ENCODE measurements at regions not wholly inside any gene's neighbourhood (a gene's known extent, or its start where the extent isn't known, plus 50 kb on each side); places are given as distances from the start of the nearest gene placed in this dataset.
A peak's percentile ranks its signal among the peaks of the same experiment; 100 is the strongest.

GRCh38 chr2:207469943-207470729, 59.6 kb upstream of the CREB1 start:
- Histone ChIP-seq H3K27ac (ENCODE audit: low read depth in 1 of 2, low read length in 2 of 2) (no peak overlapping the region), H3K4me3 (ENCODE audit: low read length in 2 of 2) (no peak overlapping the region), H3K27me3 (ENCODE audit: control insufficient read depth in 1 of 2, insufficient read depth in 2 of 2, low read length in 1 of 2) (no peaks in the 10 kb centered on the region), H3K9me3 (ENCODE audit: control insufficient read depth, low read length) (no peaks in the 10 kb centered on the region), H3K36me3 (ENCODE audit: control insufficient read depth in 1 of 2, insufficient read depth in 2 of 2, low read length in 1 of 2) (no peaks in the 10 kb centered on the region), H3K4me1 (ENCODE audit: control insufficient read depth in 1 of 2, insufficient read depth in 2 of 2, low read length in 2 of 2) (peaks cover 0 to 2% of the 10 kb centered on the region in 2 donors)
- ATAC-seq (ENCODE audit: low FRiP score) (no peak), DNase-seq (no peak)
- WGBS, 2 donors: 96 to 98% methylated on average over 2 of the region's 2 CpGs
- intact Hi-C loops (cut with DNase I): loop anchor here (5.0 to 10.0 kb wide), 4 partner anchors 303 to 775 kb away; partner anchors contain the start of gene KLF7 (in 1 of the 2)

GRCh38 chr2:207471261-207471660, 58.5 kb upstream of the CREB1 start:
- Histone ChIP-seq H3K4me3 (ENCODE audit: low read length in 2 of 2) (no peak overlapping the region), H3K4me1 (ENCODE audit: control insufficient read depth in 1 of 2, insufficient read depth in 2 of 2, low read length in 2 of 2) (peaks cover 0 to 2% of the 10 kb centered on the region in 2 donors), H3K27me3 (ENCODE audit: control insufficient read depth in 1 of 2, insufficient read depth in 2 of 2, low read length in 1 of 2) (no peaks in the 10 kb centered on the region), H3K27ac (ENCODE audit: low read depth in 1 of 2, low read length in 2 of 2) (no peak overlapping the region), H3K36me3 (ENCODE audit: control insufficient read depth in 1 of 2, insufficient read depth in 2 of 2, low read length in 1 of 2) (no peaks in the 10 kb centered on the region), H3K9me3 (ENCODE audit: control insufficient read depth, low read length) (no peaks in the 10 kb centered on the region)
- WGBS, 2 donors: 87 to 92% methylated on average over 4 of the region's 4 CpGs
- ATAC-seq (ENCODE audit: low FRiP score) (no peak), DNase-seq (no peak)
- intact Hi-C loops (cut with DNase I): loop anchor here (5.0 to 10.0 kb wide), 4 partner anchors 304 to 776 kb away; partner anchors contain the start of gene KLF7 (in 1 of the 2)

- H3K4me1 ChIP-seq (ENCODE audit: control insufficient read depth in 1 of 2, insufficient read depth in 2 of 2, low read length in 2 of 2): peaks cover 0 to 2% of the 10 kb centered on the region in 2 donors
- H3K36me3 ChIP-seq (ENCODE audit: control insufficient read depth in 1 of 2, insufficient read depth in 2 of 2, low read length in 1 of 2): no peaks in the 10 kb centered on the region
- intact Hi-C loops (cut with DNase I): loop anchor here (1.0 to 10.0 kb wide), 6 partner anchors 305 to 778 kb away; partner anchors contain the start of gene KLF7 (in 1 of the 2)
- peak overlapping the region in 1 of 2 donors; percentile 2 for H3K4me3 ChIP-seq (ENCODE audit: low read length in 2 of 2)
- no peak overlapping the region for H3K27ac ChIP-seq (ENCODE audit: low read depth in 1 of 2, low read length in 2 of 2)
- H3K27me3 ChIP-seq (ENCODE audit: control insufficient read depth in 1 of 2, insufficient read depth in 2 of 2, low read length in 1 of 2): no peaks in the 10 kb centered on the region
- ATAC-seq (ENCODE audit: low FRiP score) (no peak), DNase-seq (no peak)
- H3K9me3 ChIP-seq (ENCODE audit: control insufficient read depth, low read length): no peaks in the 10 kb centered on the region
- 75 to 76% methylated on average over 11 of the region's 11 CpGs for WGBS, 2 donors
Measured at GRCh38 chr2:207472343-207473048, 57.3 kb upstream of the CREB1 start.

- peak overlapping the region in 1 of 2 donors; percentile 2 for H3K4me3 ChIP-seq (ENCODE audit: low read length in 2 of 2)
- H3K27me3 ChIP-seq (ENCODE audit: control insufficient read depth in 1 of 2, insufficient read depth in 2 of 2, low read length in 1 of 2): no peaks in the 10 kb centered on the region
- no peaks in the 10 kb centered on the region for H3K9me3 ChIP-seq (ENCODE audit: control insufficient read depth, low read length)
- no peak for DNase-seq
- H3K4me1 ChIP-seq (ENCODE audit: control insufficient read depth in 1 of 2, insufficient read depth in 2 of 2, low read length in 2 of 2): peaks cover 0 to 2% of the 10 kb centered on the region in 2 donors
- intact Hi-C loops (cut with DNase I): loop anchor here (2.0 to 10.0 kb wide), 5 partner anchors 306 to 778 kb away; partner anchors contain the start of gene KLF7 (in 1 of the 2)
- H3K36me3 ChIP-seq (ENCODE audit: control insufficient read depth in 1 of 2, insufficient read depth in 2 of 2, low read length in 1 of 2): no peaks in the 10 kb centered on the region
- peak; percentile 79 for ATAC-seq (ENCODE audit: low FRiP score)
- no peak overlapping the region for H3K27ac ChIP-seq (ENCODE audit: low read depth in 1 of 2, low read length in 2 of 2)
- 10 to 11% methylated on average over 9 of the region's 9 CpGs for WGBS, 2 donors
Measured at GRCh38 chr2:207473049-207473930, 56.5 kb upstream of the CREB1 start.

- H3K4me3 ChIP-seq (ENCODE audit: low read length in 2 of 2): no peak overlapping the region
- no peaks in the 10 kb centered on the region for H3K9me3 ChIP-seq (ENCODE audit: control insufficient read depth, low read length)
- H3K27me3 ChIP-seq (ENCODE audit: control insufficient read depth in 1 of 2, insufficient read depth in 2 of 2, low read length in 1 of 2): no peaks in the 10 kb centered on the region
- no peak for DNase-seq
- H3K27ac ChIP-seq (ENCODE audit: low read depth in 1 of 2, low read length in 2 of 2): no peak overlapping the region
- peaks cover 0 to 2% of the 10 kb centered on the region in 2 donors for H3K4me1 ChIP-seq (ENCODE audit: control insufficient read depth in 1 of 2, insufficient read depth in 2 of 2, low read length in 2 of 2)
- ATAC-seq (ENCODE audit: low FRiP score): no peak
- WGBS, 2 donors: 76 to 82% methylated on average over 5 of the region's 5 CpGs
- intact Hi-C loops (cut with DNase I): loop anchor here (2.0 to 10.0 kb wide), 6 partner anchors 307 to 779 kb away; partner anchors contain the start of gene KLF7 (in 1 of the 2)
- H3K36me3 ChIP-seq (ENCODE audit: control insufficient read depth in 1 of 2, insufficient read depth in 2 of 2, low read length in 1 of 2): no peaks in the 10 kb centered on the region
Measured at GRCh38 chr2:207473931-207474235, 55.9 kb upstream of the CREB1 start.

- WGBS, 2 donors: 11 to 12% methylated on average over 13 of the region's 13 CpGs
Measured at GRCh38 chr2:207474863-207475485, 54.8 kb upstream of the CREB1 start.

GRCh38 chr2:207475546-207475945, 54.2 kb upstream of the CREB1 start:
- no peak for ATAC-seq (ENCODE audit: low FRiP score)
- intact Hi-C loops (cut with DNase I): loop anchor here (1.0 to 10.0 kb wide), 4 partner anchors 431 to 781 kb away; no protein-coding TSS in a partner anchor
- Histone ChIP-seq H3K36me3 (ENCODE audit: control insufficient read depth in 1 of 2, insufficient read depth in 2 of 2, low read length in 1 of 2) (no peaks in the 10 kb centered on the region), H3K27ac (ENCODE audit: low read depth in 1 of 2, low read length in 2 of 2) (no peak overlapping the region), H3K27me3 (ENCODE audit: control insufficient read depth in 1 of 2, insufficient read depth in 2 of 2, low read length in 1 of 2) (no peaks in the 10 kb centered on the region), H3K9me3 (ENCODE audit: control insufficient read depth, low read length) (no peaks in the 10 kb centered on the region), H3K4me3 (ENCODE audit: low read length in 2 of 2) (no peak overlapping the region), H3K4me1 (ENCODE audit: control insufficient read depth in 1 of 2, insufficient read depth in 2 of 2, low read length in 2 of 2) (peaks cover 0 to 2% of the 10 kb centered on the region in 2 donors)
- 71 to 74% methylated on average over 3 of the region's 3 CpGs for WGBS, 2 donors
- DNase-seq: no peak

More at GRCh38 chr2:207474863-207475485, 54.8 kb upstream of the CREB1 start:
- Histone ChIP-seq H3K27ac (ENCODE audit: low read depth in 1 of 2, low read length in 2 of 2) (no peak overlapping the region), H3K36me3 (ENCODE audit: control insufficient read depth in 1 of 2, insufficient read depth in 2 of 2, low read length in 1 of 2) (no peaks in the 10 kb centered on the region), H3K4me1 (ENCODE audit: control insufficient read depth in 1 of 2, insufficient read depth in 2 of 2, low read length in 2 of 2) (peaks cover 0 to 2% of the 10 kb centered on the region in 2 donors), H3K27me3 (ENCODE audit: control insufficient read depth in 1 of 2, insufficient read depth in 2 of 2, low read length in 1 of 2) (no peaks in the 10 kb centered on the region), H3K4me3 (ENCODE audit: low read length in 2 of 2) (no peak overlapping the region), H3K9me3 (ENCODE audit: control insufficient read depth, low read length) (no peaks in the 10 kb centered on the region)
- DNase-seq: no peak
- peak; percentile 82 for ATAC-seq (ENCODE audit: low FRiP score)
- intact Hi-C loops (cut with DNase I): loop anchor here (1.0 to 10.0 kb wide), 6 partner anchors 308 to 780 kb away; partner anchors contain the start of gene KLF7 (in 1 of the 2)
